Neural cell (in vitro differentiated cells): ENCODE measurements at regions not wholly inside any gene's neighbourhood (a gene's known extent, or its start where the extent isn't known, plus 50 kb on each side); places are given as distances from the start of the nearest gene placed in this dataset.

Source experiments
- H2AFZ ChIP-seq: fragments of 200-600, 300-800 bp; sonication (generic), shearing (Covaris generic); 2 replicates; pipeline ENCODE4 v1.6.0; 2014; ENCODE audit warnings: low read depth, mild to moderate bottlenecking, antibody characterized with exemption, low read length, moderate library complexity
- H3F3A ChIP-seq: fragments of 200-600 bp; shearing (Covaris generic); 2 replicates; pipeline ENCODE4 v1.6.1; 2016; ENCODE audit warnings: mild to moderate bottlenecking, moderate library complexity, mixed read lengths, antibody characterized with exemption, low read length; ENCODE audit not compliant: insufficient read depth, poor library complexity, severe bottlenecking
- H3K27ac ChIP-seq: fragments of 200-600, 300-800 bp; sonication (generic), shearing (Covaris generic); 2 replicates; pipeline ENCODE4 v1.5.1; 2014; ENCODE audit warnings: mild to moderate bottlenecking, low read length, moderate library complexity
- H3K27me3 ChIP-seq: fragments of 300-800, 200-600 bp; sonication (generic), shearing (Covaris generic); 2 replicates; pipeline ENCODE4 v1.6.0; 2014; ENCODE audit warnings: mild to moderate bottlenecking, low read depth, low read length, moderate library complexity; ENCODE audit not compliant: insufficient read depth
- H3K36me3 ChIP-seq: fragments of 300-800, 200-600 bp; sonication (generic), shearing (Covaris generic); 2 replicates; pipeline ENCODE4 v1.5.1; 2014; ENCODE audit warnings: mild to moderate bottlenecking, antibody characterized with exemption, low read length, moderate library complexity; ENCODE audit not compliant: insufficient read depth
- H3K4me2 ChIP-seq: fragments of 300-800, 200-600 bp; sonication (generic), shearing (Covaris generic); 2 replicates; pipeline ENCODE4 v1.6.0; 2014; ENCODE audit warnings: mild to moderate bottlenecking, low read length
- H3K4me3 ChIP-seq: fragments of 300-800, 200-600 bp; sonication (generic), shearing (Covaris generic); 2 replicates; pipeline ENCODE4 v1.5.1; 2014; ENCODE audit warnings: mild to moderate bottlenecking, low read length, moderate library complexity
- H3K79me2 ChIP-seq: fragments of 200-600 bp; shearing (Covaris generic); replicated peaks from 2 replicates; pipeline ENCODE4 v1.6.0; 2014; ENCODE audit warnings: mild to moderate bottlenecking, low read length, moderate library complexity; ENCODE audit not compliant: insufficient read depth
- H3K9ac ChIP-seq: fragments of 300-800, 200-600 bp; sonication (generic), shearing (Covaris generic); 2 replicates; pipeline ENCODE4 v1.6.1; 2016; ENCODE audit warnings: mild to moderate bottlenecking, low read length, mixed read lengths
- H3K9me2 ChIP-seq: fragments of 200-600 bp; shearing (Covaris generic); 2 replicates; pipeline ENCODE4 v1.6.1; 2016; ENCODE audit warnings: mild to moderate bottlenecking, low read length, mixed read lengths; ENCODE audit not compliant: insufficient read depth
- H3K9me3 ChIP-seq: fragments of 200-600, 300-800 bp; sonication (generic), shearing (Covaris generic); 2 replicates; pipeline ENCODE4 v1.6.1; 2016; ENCODE audit warnings: mild to moderate bottlenecking, mixed run types, low read length, moderate library complexity, mixed read lengths
- H4K20me1 ChIP-seq: fragments of 200-600 bp; shearing (Covaris generic); 2 replicates; pipeline ENCODE4 v1.6.1; 2016; ENCODE audit warnings: mild to moderate bottlenecking, mixed run types; ENCODE audit not compliant: insufficient read depth
- CTCF ChIP-seq: fragments of 450-650 bp; IDR thresholded peaks from 2 replicates; pipeline ENCODE4 v1.5.1; 2014; ENCODE audit warnings: antibody characterized with exemption, mild to moderate bottlenecking, moderate library complexity; ENCODE audit not compliant: poor library complexity, severe bottlenecking
- EP300 ChIP-seq: fragments of 450-650 bp; conservative IDR thresholded peaks from 2 replicates; pipeline ENCODE4 v1.6.1; 2014; ENCODE audit warnings: antibody characterized with exemption, mild to moderate bottlenecking, moderate library complexity; ENCODE audit not compliant: poor library complexity, severe bottlenecking
- EZH2 ChIP-seq: fragments of 200-600, 300-800 bp; shearing (Covaris generic), sonication (generic); IDR thresholded peaks from 2 replicates; pipeline ENCODE4 v1.6.1; 2014; ENCODE audit warnings: antibody characterized with exemption, low read length, borderline replicate concordance, mild to moderate bottlenecking; ENCODE audit not compliant: insufficient read depth, poor library complexity, severe bottlenecking
- MXI1 ChIP-seq: fragments of 450-650 bp; conservative IDR thresholded peaks from 2 replicates; pipeline ENCODE4 v1.6.1; 2014; ENCODE audit warnings: antibody characterized with exemption, mild to moderate bottlenecking; ENCODE audit not compliant: poor library complexity, severe bottlenecking
- POLR2AphosphoS5 ChIP-seq: IDR thresholded peaks from 2 replicates; pipeline ENCODE4 v1.6.1; 2012
- RAD21 ChIP-seq: fragments of 450-650 bp; conservative IDR thresholded peaks from 2 replicates; pipeline ENCODE4 v1.6.1; 2014; ENCODE audit warnings: antibody characterized with exemption, mild to moderate bottlenecking, moderate library complexity
- REST ChIP-seq: IDR thresholded peaks from 2 replicates; pipeline ENCODE4 v1.6.1; 2012; ENCODE audit warnings: borderline replicate concordance
- SMC3 ChIP-seq: fragments of 450-650 bp; conservative IDR thresholded peaks from 2 replicates; pipeline ENCODE4 v1.6.1; 2014; ENCODE audit warnings: antibody characterized with exemption, mild to moderate bottlenecking, moderate library complexity; ENCODE audit not compliant: poor library complexity
- TAF1 ChIP-seq: IDR thresholded peaks from 2 replicates; pipeline ENCODE4 v1.6.1; 2012; ENCODE audit warnings: low read depth

DNA sequence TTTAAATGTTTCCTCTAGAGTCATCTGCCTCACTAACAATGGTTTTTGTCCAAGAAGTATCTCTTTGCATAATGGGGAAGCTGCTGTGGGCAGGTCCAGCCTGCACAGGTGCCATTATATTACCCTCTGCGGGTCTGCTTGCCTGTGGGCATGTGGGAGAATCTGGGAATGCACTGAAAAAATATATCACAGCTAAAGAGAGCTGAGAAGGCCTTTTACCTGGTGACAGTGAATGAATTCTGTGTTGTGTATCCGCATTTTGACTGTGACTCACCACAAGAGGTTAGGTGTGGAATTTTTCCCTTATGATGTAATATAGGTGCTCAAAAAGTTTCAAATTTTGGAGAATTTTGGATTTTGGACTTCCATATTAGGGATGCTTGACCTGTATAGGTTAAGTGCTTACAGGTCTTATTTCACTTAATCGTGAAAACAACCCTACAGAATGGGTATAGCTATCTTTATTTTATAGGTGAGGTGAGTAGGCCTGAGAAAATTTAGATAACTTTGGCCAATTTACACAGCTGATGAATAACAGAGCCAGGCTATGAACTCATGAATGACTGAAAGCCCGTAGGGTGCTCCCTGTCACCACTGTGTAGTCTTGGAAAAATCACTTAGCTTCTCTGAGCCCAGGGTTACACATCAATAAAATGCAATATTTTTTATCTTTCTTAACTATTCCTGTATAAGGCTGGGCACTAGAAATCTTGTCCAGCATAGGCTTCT lies 198.0 kb upstream of the EPHA5 start:
- Histone ChIP-seq H3K36me3 (no peaks in the 10 kb centered on the region), H3K4me2 (no peak overlapping the region), H3K79me2 (no peaks in the 10 kb centered on the region), H3K27ac (no peak overlapping the region), H3K4me3 (no peak overlapping the region), H3K9ac (no peak overlapping the region), H3F3A (no peaks in the 10 kb centered on the region), H3K27me3 (no peaks in the 10 kb centered on the region), H3K9me2 (no peaks in the 10 kb centered on the region), H2AFZ (no peak overlapping the region), H3K9me3 (no peaks in the 10 kb centered on the region), H4K20me1 (no peaks in the 10 kb centered on the region)
- TF ChIP-seq POLR2AphosphoS5 (no peak), REST (no peak), RAD21 (no peak)

- no peaks in the 10 kb centered on the region for H3K9me2 ChIP-seq
- no peaks in the 10 kb centered on the region for H3K79me2 ChIP-seq
- H3K27me3 ChIP-seq, result no peaks in the 10 kb centered on the region
- no peaks in the 10 kb centered on the region for H3K36me3 ChIP-seq
- H3F3A ChIP-seq, result no peaks in the 10 kb centered on the region
- H4K20me1 ChIP-seq, result no peaks in the 10 kb centered on the region
- no peak overlapping the region for H3K27ac ChIP-seq
- H3K9me3 ChIP-seq, result no peaks in the 10 kb centered on the region
- H3K4me2 ChIP-seq, result no peak overlapping the region
- no peak overlapping the region for H2AFZ ChIP-seq
- H3K4me3 ChIP-seq, result no peak overlapping the region
- no peak overlapping the region for H3K9ac ChIP-seq
- TF ChIP-seq POLR2AphosphoS5 (no peak), TAF1 (no peak), REST (no peak)
These were observed 195.2 kb upstream of the EPHA5 start for GRCh38 chr4:65865489-65865888.

DNA sequence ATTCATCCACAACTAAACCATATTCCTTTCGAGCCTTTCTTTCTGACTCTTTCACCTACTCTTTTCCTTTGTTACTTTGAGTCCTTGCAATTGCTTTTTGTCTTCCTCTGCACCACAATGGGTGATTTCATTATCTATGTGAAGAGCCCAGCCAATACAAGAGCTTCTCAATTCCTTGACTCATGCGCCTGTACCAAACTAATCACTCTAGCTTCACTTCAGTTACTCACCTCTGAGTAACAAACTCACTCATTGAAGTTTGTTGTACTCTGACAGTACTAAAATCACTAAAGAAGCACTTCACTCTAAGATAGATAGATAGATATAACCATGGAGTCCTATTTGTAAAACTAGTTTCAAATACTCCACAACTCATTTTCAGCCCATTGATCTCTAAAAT lies 191.7 kb upstream of the EPHA5 start:
- Histone ChIP-seq H3K36me3 (no peaks in the 10 kb centered on the region), H4K20me1 (no peaks in the 10 kb centered on the region), H3K27ac (no peak overlapping the region), H3K4me2 (no peak overlapping the region), H3K9ac (no peak overlapping the region), H3K27me3 (no peaks in the 10 kb centered on the region), H3K9me3 (no peaks in the 10 kb centered on the region), H2AFZ (no peak overlapping the region), H3K79me2 (no peaks in the 10 kb centered on the region), H3K4me3 (no peak overlapping the region), H3F3A (no peaks in the 10 kb centered on the region), H3K9me2 (no peaks in the 10 kb centered on the region)
- TF ChIP-seq CTCF (no peak), POLR2AphosphoS5 (no peak), MXI1 (no peak), TAF1 (no peak), REST (no peak), RAD21 (no peak), SMC3 (no peak), EP300 (no peak), EZH2 (no peak)
